H9 (cell line): ENCODE measurements at regions not wholly inside any gene's neighbourhood (a gene's known extent, or its start where the extent isn't known, plus 50 kb on each side); places are given as distances from the start of the nearest gene placed in this dataset.

Source experiments
- DNase-seq: peaks from one replicate; pipeline ENCODE4 v3.0.0-alpha.2; 2017
- H2AFZ ChIP-seq: one replicate; pipeline ENCODE4 v1.6.1; 2013; ENCODE audit warnings: mild to moderate bottlenecking, low read length, control low read depth, moderate library complexity
- H2AK5ac ChIP-seq: 2 replicates; pipeline ENCODE4 v1.6.1; 2013; ENCODE audit warnings: low read length, control low read depth, mixed read lengths; ENCODE audit not compliant: insufficient read length
- H2BK120ac ChIP-seq: one replicate; pipeline ENCODE4 v1.6.1; 2013; ENCODE audit warnings: low read depth, mild to moderate bottlenecking, low read length, control low read depth, inconsistent platforms; ENCODE audit not compliant: poor library complexity, severe bottlenecking
- H2BK12ac ChIP-seq: 2 replicates; pipeline ENCODE4 v1.6.1; 2013; ENCODE audit warnings: low read length, control low read depth, mixed read lengths, low read depth; ENCODE audit not compliant: insufficient read length
- H2BK15ac ChIP-seq: 2 replicates; pipeline ENCODE4 v1.6.1; 2013; ENCODE audit warnings: low read depth, low read length, control low read depth
- H2BK20ac ChIP-seq: one replicate; pipeline ENCODE4 v1.6.1; 2013; ENCODE audit warnings: low read depth, mild to moderate bottlenecking, low read length, control low read depth, inconsistent platforms; ENCODE audit not compliant: poor library complexity, severe bottlenecking
- H2BK5ac ChIP-seq: 2 replicates; pipeline ENCODE4 v1.6.1; 2013; ENCODE audit warnings: low read length, control low read depth, mixed read lengths; ENCODE audit not compliant: insufficient read length
- H3K14ac ChIP-seq: 2 replicates; pipeline ENCODE4 v1.6.1; 2013; ENCODE audit warnings: low read length, control low read depth; ENCODE audit not compliant: insufficient read depth
- H3K18ac ChIP-seq: 2 replicates; pipeline ENCODE4 v1.6.1; 2013; ENCODE audit warnings: low read depth, mild to moderate bottlenecking, mixed read lengths, low read length, control low read depth; ENCODE audit not compliant: insufficient read length
- H3K23ac ChIP-seq: 2 replicates; pipeline ENCODE4 v1.6.1; 2013; ENCODE audit warnings: low read length, control low read depth, mixed read lengths, low read depth; ENCODE audit not compliant: insufficient read length
- H3K23me2 ChIP-seq: 2 replicates; pipeline ENCODE4 v1.6.1; 2013; ENCODE audit warnings: low read depth, mild to moderate bottlenecking, mixed read lengths, low read length, control low read depth; ENCODE audit not compliant: insufficient read length, poor library complexity, severe bottlenecking
- H3K27ac ChIP-seq: 2 replicates; pipeline ENCODE4 v1.5.1; 2013; ENCODE audit warnings: low read length, control low read depth, mixed read lengths, low read depth; ENCODE audit not compliant: insufficient read length
- H3K27me3 ChIP-seq: 2 replicates; pipeline ENCODE4 v1.6.1; 2013; ENCODE audit warnings: low read length, control low read depth, inconsistent platforms; ENCODE audit not compliant: insufficient read depth
- H3K4ac ChIP-seq: 2 replicates; pipeline ENCODE4 v1.6.1; 2013; ENCODE audit warnings: low read depth, mild to moderate bottlenecking, control low read depth, inconsistent platforms, low read length, moderate library complexity
- H3K4me1 ChIP-seq: 2 replicates; pipeline ENCODE4 v1.6.1; 2013; ENCODE audit warnings: low read length, control low read depth, inconsistent platforms; ENCODE audit not compliant: insufficient read depth
- H3K4me2 ChIP-seq: 2 replicates; pipeline ENCODE4 v1.6.1; 2013; ENCODE audit warnings: low read length, control low read depth, mixed read lengths; ENCODE audit not compliant: insufficient read length, insufficient read depth
- H3K56ac ChIP-seq: 2 replicates; pipeline ENCODE4 v1.6.1; 2013; ENCODE audit warnings: low read depth, mild to moderate bottlenecking, mixed read lengths, low read length, control low read depth; ENCODE audit not compliant: insufficient read length
- H3K79me1 ChIP-seq: 2 replicates; pipeline ENCODE4 v1.6.1; 2013; ENCODE audit warnings: low read depth, mild to moderate bottlenecking, moderate library complexity, low read length, control low read depth, inconsistent platforms; ENCODE audit not compliant: insufficient read depth, poor library complexity, severe bottlenecking
- H3K79me2 ChIP-seq: 2 replicates; pipeline ENCODE4 v1.6.1; 2013; ENCODE audit warnings: low read length, control low read depth, inconsistent platforms; ENCODE audit not compliant: insufficient read depth
- H3K9ac ChIP-seq: 2 replicates; pipeline ENCODE4 v1.6.1; 2013; ENCODE audit warnings: low read length, control low read depth, mixed read lengths; ENCODE audit not compliant: insufficient read length; ENCODE audit errors: extremely low read depth
- H3K9me3 ChIP-seq: one replicate; pipeline ENCODE4 v1.6.1; 2013; ENCODE audit warnings: low read depth, low read length, inconsistent platforms; ENCODE audit not compliant: control insufficient read depth
- H3T11ph ChIP-seq: one replicate; pipeline ENCODE4 v1.6.1; 2013; ENCODE audit warnings: mild to moderate bottlenecking, low read length, control low read depth, inconsistent platforms
- H4K20me1 ChIP-seq: one replicate; pipeline ENCODE4 v1.6.1; 2013; ENCODE audit not compliant: control insufficient read depth, insufficient read length, insufficient read depth
- H4K5ac ChIP-seq: 2 replicates; pipeline ENCODE4 v1.6.1; 2013; ENCODE audit warnings: low read depth, mild to moderate bottlenecking, mixed read lengths, low read length, control low read depth; ENCODE audit not compliant: insufficient read length
- H4K8ac ChIP-seq: replicated peaks from 2 replicates; pipeline ENCODE4 v1.6.1; 2013; ENCODE audit warnings: low read length, control low read depth, mixed read lengths, low read depth; ENCODE audit not compliant: insufficient read length
- H4K91ac ChIP-seq: 2 replicates; pipeline ENCODE4 v1.6.1; 2013; ENCODE audit warnings: low read depth, mild to moderate bottlenecking, moderate library complexity, mixed read lengths, low read length, control low read depth; ENCODE audit not compliant: insufficient read length
- H3K27ac Mint-ChIP-seq, 3 experiments: 2 replicates in 2 of 3; 3 replicates in 1 of 3; pipeline ENCODE4 v1.8.0; 2020 to 2021; ENCODE audit warnings: mixed read lengths in 3 of 3, mild to moderate bottlenecking in 1 of 3, moderate library complexity in 1 of 3
- H3K27me3 Mint-ChIP-seq: 2 replicates; pipeline ENCODE4 v1.8.0; 2021; ENCODE audit warnings: low read depth, mild to moderate bottlenecking, moderate library complexity, mixed read lengths
- H3K36me3 Mint-ChIP-seq, 3 experiments: 2 replicates in 2 of 3; 3 replicates in 1 of 3; pipeline ENCODE4 v1.8.0; 2020 to 2021; ENCODE audit warnings: low read depth in 3 of 3, mixed read lengths in 3 of 3; ENCODE audit not compliant: insufficient read depth in 1 of 3
- H3K4me1 Mint-ChIP-seq, 2 experiments: 2 replicates each; pipeline ENCODE4 v1.8.0; 2020; ENCODE audit warnings: mixed read lengths in 2 of 2
- H3K4me3 Mint-ChIP-seq, 2 experiments: 2 replicates in 1 of 2; 3 replicates in 1 of 2; pipeline ENCODE4 v1.8.0; 2020 to 2021; ENCODE audit warnings: mild to moderate bottlenecking in 2 of 2, mixed read lengths in 2 of 2, moderate library complexity in 1 of 2
- H3K9me3 Mint-ChIP-seq, 2 experiments: 2 replicates in 1 of 2; 3 replicates in 1 of 2; pipeline ENCODE4 v1.8.0; 2020; ENCODE audit warnings: mild to moderate bottlenecking in 2 of 2, mixed read lengths in 2 of 2, moderate library complexity in 1 of 2
- CTCF ChIP-seq: fragments of 200-600 bp; sonication (generic); conservative IDR thresholded peaks from 3 replicates; pipeline ENCODE4 v1.8.0; 2021; ENCODE audit warnings: antibody characterized with exemption, mild to moderate bottlenecking
- WGBS: extraction: QIAGEN DNeasy Blood & Tissue Kit; methylation state at CpG from one replicate; pipeline ENCODE4 v1.1.7; 2013; ENCODE audit warnings: missing lambda C conversion rate, low lambda C conversion rate, mixed read lengths; ENCODE audit not compliant: insufficient read length; ENCODE audit errors: extremely low coverage; 5-methylcytosine and 5-hydroxymethylcytosine counted together

- no peak overlapping the region for H2BK12ac ChIP-seq
- no peak overlapping the region for H3K23ac ChIP-seq
- H2BK15ac ChIP-seq = no peak overlapping the region
- WGBS = no CpG with 5 or more reads among the region's 4 CpGs
- no peak overlapping the region for H3K4ac ChIP-seq
- H2AK5ac ChIP-seq = no peak overlapping the region
- no peaks in the 10 kb centered on the region for H3K27me3 ChIP-seq
- H3K9me3 ChIP-seq = no peaks in the 10 kb centered on the region
- TF ChIP-seq CTCF = no peak
- H3K4me1 ChIP-seq = no peaks in the 10 kb centered on the region
- Mint-ChIP-seq H3K36me3 (no peaks in the 10 kb centered on the region; a peak in 1 of 7 replicates), H3K27ac (no peak overlapping the region), H3K9me3 (no peaks in the 10 kb centered on the region), H3K4me3 (no peak overlapping the region), H3K27me3 (no peaks in the 10 kb centered on the region; the same call in 1 of the 2 replicates), H3K4me1 (no peaks in the 10 kb centered on the region; a peak in 1 of 4 replicates)
- no peak overlapping the region for H3K18ac ChIP-seq
- H3K14ac ChIP-seq = no peak overlapping the region
- no peak overlapping the region for H4K8ac ChIP-seq
- H3K79me2 ChIP-seq = no peaks in the 10 kb centered on the region
- H4K5ac ChIP-seq = no peak overlapping the region
- H3K9ac ChIP-seq = no peak overlapping the region
- H3K79me1 ChIP-seq = no peaks in the 10 kb centered on the region
- H3K56ac ChIP-seq = no peak overlapping the region
- H4K91ac ChIP-seq = no peak overlapping the region
- H3T11ph ChIP-seq = no peak overlapping the region
- no peak overlapping the region for H3K27ac ChIP-seq
- no peak overlapping the region for H2BK5ac ChIP-seq
- no peaks in the 10 kb centered on the region for H4K20me1 ChIP-seq
- no peak overlapping the region for H3K4me2 ChIP-seq
- H2AFZ ChIP-seq = no peak overlapping the region
- no peak for DNase-seq
- H2BK20ac ChIP-seq = no peak overlapping the region
- H3K23me2 ChIP-seq = no peaks in the 10 kb centered on the region
- H2BK120ac ChIP-seq = no peak overlapping the region
Measured at GRCh38 chr6:84434550-84434949, 207.1 kb upstream of the CEP162 start.
